ENCODE measurements at regions not wholly inside any gene's neighbourhood (a gene's known extent, or its start where the extent isn't known, plus 50 kb on each side); places are given as distances from the start of the nearest gene placed in this dataset.

- TF ChIP-seq ZNF133 (tag by site-specific recombination; IDR thresholded peaks at IDR 0.05), result no peak
Observed at GRCh38 chr5:170444969-170445505, 55.9 kb upstream of the KCNMB1 start (continued).

- ChIA-PET POLR2A (no interaction called here), CTCF (no interaction called here)
- no peaks in the 10 kb centered on the region for H3K4me1 ChIP-seq (ENCODE audit: control insufficient read depth, insufficient read depth, low read length)
Observed at GRCh38 chr5:170444181-170444580, 55.0 kb upstream of the KCNMB1 start.

GRCh38 chr5:170443624-170444023 lies 54.5 kb upstream of the KCNMB1 start:
- H3K9me3 ChIP-seq (ENCODE audit: control insufficient read depth, insufficient read depth, low read depth, low read length), result no peaks in the 10 kb centered on the region
- CTCF ChIA-PET, result no interaction called here
- H3K4me3 ChIP-seq (ENCODE audit: low read depth, low read length), result no peak overlapping the region
- no peaks in the 10 kb centered on the region for H3K4me1 ChIP-seq (ENCODE audit: control insufficient read depth, insufficient read depth, low read length)
- TF ChIP-seq ZNF398 (tag by site-specific recombination; IDR thresholded peaks at IDR 0.05) (no peak), ZNF571 (tag by site-specific recombination; IDR thresholded peaks at IDR 0.05) (no peak), HOXD13 (CRISPR knock-in tag; IDR thresholded peaks at IDR 0.05; ENCODE audit: borderline replicate concordance) (no peak), ZNF324 (tag by site-specific recombination; IDR thresholded peaks at IDR 0.05) (no peak), ZNF354C (tag by site-specific recombination; IDR thresholded peaks at IDR 0.05; ENCODE audit: borderline replicate concordance, low read depth) (no peak), ZNF837 (tag by site-specific recombination; IDR thresholded peaks at IDR 0.05) (no peak), ZNF658 (tag by site-specific recombination; IDR thresholded peaks at IDR 0.05) (no peak), ZNF121 (tag by site-specific recombination; IDR thresholded peaks at IDR 0.05) (no peak), MEIS1 (CRISPR knock-in tag; IDR thresholded peaks at IDR 0.05; ENCODE audit: borderline replicate concordance) (no peak), ZNF792 (tag by site-specific recombination; IDR thresholded peaks at IDR 0.05) (no peak), ZBTB26 (tag by site-specific recombination; optimal IDR thresholded peaks at IDR 0.05) (no peak), ZEB2 (tag by site-specific recombination; IDR thresholded peaks at IDR 0.05) (no peak), REST (tag by site-specific recombination; IDR thresholded peaks at IDR 0.05) (no peak), ZNF248 (tag by site-specific recombination; IDR thresholded peaks at IDR 0.05) (no peak)
- no peaks in the 10 kb centered on the region for H3K36me3 ChIP-seq (ENCODE audit: control insufficient read depth in 2 of 2, insufficient read depth in 1 of 2, low read length in 2 of 2)
- H3K27ac ChIP-seq (ENCODE audit: extremely low read depth, low read depth, low read length), result no peak overlapping the region
- POLR2A ChIA-PET, result no interaction called here

More at GRCh38 chr5:170444181-170444580, 55.0 kb upstream of the KCNMB1 start:
- H3K36me3 ChIP-seq (ENCODE audit: control insufficient read depth in 2 of 2, insufficient read depth in 1 of 2, low read length in 2 of 2), result no peaks in the 10 kb centered on the region
- no peak overlapping the region for H3K27ac ChIP-seq (ENCODE audit: extremely low read depth, low read depth, low read length)
- TF ChIP-seq ZNF274 (IDR thresholded peaks at IDR 0.05; ENCODE audit: low read length) (no peak), ZNF274 (tag by site-specific recombination; IDR thresholded peaks at IDR 0.05; ENCODE audit: borderline replicate concordance) (no peak), ZBTB26 (tag by site-specific recombination; optimal IDR thresholded peaks at IDR 0.05) (no peak), GLI4 (tag by site-specific recombination; IDR thresholded peaks at IDR 0.05) (no peak), ZBTB1 (tag by site-specific recombination; IDR thresholded peaks at IDR 0.05) (no peak), ZNF146 (tag by site-specific recombination; IDR thresholded peaks at IDR 0.05) (no peak), ZNF248 (tag by site-specific recombination; IDR thresholded peaks at IDR 0.05) (no peak)
- H3K9me3 ChIP-seq (ENCODE audit: control insufficient read depth, insufficient read depth, low read depth, low read length), result no peaks in the 10 kb centered on the region
- H3K4me3 ChIP-seq (ENCODE audit: low read depth, low read length), result no peak overlapping the region

Data from HEK293 (cell line).